ENCODE measurements at regions not wholly inside any gene's neighbourhood (a gene's known extent, or its start where the extent isn't known, plus 50 kb on each side); places are given as distances from the start of the nearest gene placed in this dataset.

GRCh38 chr13:80501556-80501955 is 160.6 kb upstream of the SPRY2 start (continued):
- no peak for TF ChIP-seq E4F1 (IDR thresholded peaks at IDR 0.05; ENCODE audit: borderline replicate concordance, partially characterized antibody)
- TF ChIP-seq BRCA1 (IDR thresholded peaks at IDR 0.05; ENCODE audit: low read depth, low read length), result no peak
- TF ChIP-seq PBX3 (IDR thresholded peaks at IDR 0.05; ENCODE audit: insufficient replicate concordance, low read depth, low read length), result no peak
- TF ChIP-seq MXI1 (IDR thresholded peaks at IDR 0.05; ENCODE audit: low read depth, low read length), result no peak
- no peak for TF ChIP-seq EP300 (IDR thresholded peaks at IDR 0.05; ENCODE audit: borderline replicate concordance in 1 of 2, control insufficient read depth in 1 of 2, low read depth in 2 of 2, low read length in 2 of 2)
- TF ChIP-seq CREM (IDR thresholded peaks at IDR 0.05; ENCODE audit: low read depth), result no peak

GRCh38 chr13:80499536-80500290 is 158.8 kb upstream of the SPRY2 start:
- H3K27me3 ChIP-seq (replicated peaks in 1 of 2; ENCODE audit: control insufficient read depth in 2 of 2, insufficient read depth in 2 of 2, low read length in 1 of 2), result no peaks in the 10 kb centered on the region
- no peaks in the 10 kb centered on the region for H3K79me2 ChIP-seq (ENCODE audit: control insufficient read depth, insufficient read depth, low read length)
- intact Hi-C loops (cut with micrococcal nuclease; ENCODE audit: unreplicated experiment), result no loop called here
- in situ Hi-C loops (cut with MboI), result no loop called here
- ChIA-PET CTCF (interaction anchor here (1.0 to 1.1 kb wide), 2 partner anchors 8 to 17 kb away, joined by 3 read pairs; no protein-coding TSS in a partner anchor), RAD21 (ENCODE audit: unreplicated experiment) (interaction anchor here (0.9 kb wide), 1 partner anchor 22 kb away, joined by 3 read pairs; no protein-coding TSS in a partner anchor), SMC1A (ENCODE audit: uncharacterized antibody, unreplicated experiment) (interaction anchor here (0.7 to 2.7 kb wide), 3 partner anchors 8 to 44 kb away, joined by 3 to 9 read pairs (median 7); no protein-coding TSS in a partner anchor), POLR2A (no interaction called here)
- H3K9me3 ChIP-seq (replicated peaks; ENCODE audit: control insufficient read depth, insufficient read depth, low read length), result no peaks in the 10 kb centered on the region
- no peak overlapping the region for H3K27ac ChIP-seq (ENCODE audit: control insufficient read depth, insufficient read depth)
- H3K4me1 ChIP-seq (ENCODE audit: control insufficient read depth, insufficient read depth, low read length), result no peaks in the 10 kb centered on the region
- BruUV-seq (replicated peaks), result no TSS peak
- no peaks in the 10 kb centered on the region for H4K20me1 ChIP-seq (ENCODE audit: control insufficient read depth, insufficient read depth)
- H3K4me2 ChIP-seq (ENCODE audit: control insufficient read depth, insufficient read depth), result no peak overlapping the region
- no peak overlapping the region for H2AFZ ChIP-seq (ENCODE audit: control insufficient read depth, low read depth, low read length)
- DNase-seq (ENCODE audit: low read depth, low spot score), result no peak
- H3K36me3 ChIP-seq (ENCODE audit: control insufficient read depth in 2 of 2, insufficient read depth in 2 of 2, low read length in 1 of 2), result no peaks in the 10 kb centered on the region
- H3K9ac ChIP-seq (ENCODE audit: control insufficient read depth, insufficient read depth, low read length), result no peak overlapping the region
- ATAC-seq, result no peak
- WGBS (ENCODE audit: insufficient coverage, insufficient replicate concordance, low lambda C conversion rate, missing lambda C conversion rate), result 30% methylated on average over 4 of the region's 4 CpGs
- no peak overlapping the region for H3K4me3 ChIP-seq
- no peak for FAIRE-seq
- TF ChIP-seq STAT3 (IDR thresholded peaks at IDR 0.05; ENCODE audit: low read depth, low read length) (no peak), BRCA1 (IDR thresholded peaks at IDR 0.05; ENCODE audit: low read depth, low read length) (no peak), KLF5 (IDR thresholded peaks at IDR 0.05; ENCODE audit: partially characterized antibody) (no peak), CEBPZ (IDR thresholded peaks at IDR 0.05; ENCODE audit: low read depth, low read length) (no peak), WRNIP1 (IDR thresholded peaks at IDR 0.05; ENCODE audit: borderline replicate concordance, low read depth, low read length) (no peak), RELA (IDR thresholded peaks at IDR 0.05; ENCODE audit: borderline replicate concordance, partially characterized antibody) (no peak), CBX5 (IDR thresholded peaks at IDR 0.05; ENCODE audit: low read depth) (no peak), CEBPB (IDR thresholded peaks at IDR 0.05; ENCODE audit: borderline replicate concordance in 1 of 2, low read depth in 2 of 2, low read length in 2 of 2) (no peak), MEF2B (IDR thresholded peaks at IDR 0.05; ENCODE audit: partially characterized antibody, poor library complexity, severe bottlenecking) (no peak), PAX8 (IDR thresholded peaks at IDR 0.05) (no peak)

All from GM12878 (cell line).